EL (cell line): ENCODE measurements at regions not wholly inside any gene's neighbourhood (a gene's known extent, or its start where the extent isn't known, plus 50 kb on each side); places are given as distances from the start of the nearest gene placed in this dataset.

ENCODE experiments used
- DNase-seq: peaks from one replicate; pipeline ENCODE4 v3.0.0-alpha.2; 2016

DNA sequence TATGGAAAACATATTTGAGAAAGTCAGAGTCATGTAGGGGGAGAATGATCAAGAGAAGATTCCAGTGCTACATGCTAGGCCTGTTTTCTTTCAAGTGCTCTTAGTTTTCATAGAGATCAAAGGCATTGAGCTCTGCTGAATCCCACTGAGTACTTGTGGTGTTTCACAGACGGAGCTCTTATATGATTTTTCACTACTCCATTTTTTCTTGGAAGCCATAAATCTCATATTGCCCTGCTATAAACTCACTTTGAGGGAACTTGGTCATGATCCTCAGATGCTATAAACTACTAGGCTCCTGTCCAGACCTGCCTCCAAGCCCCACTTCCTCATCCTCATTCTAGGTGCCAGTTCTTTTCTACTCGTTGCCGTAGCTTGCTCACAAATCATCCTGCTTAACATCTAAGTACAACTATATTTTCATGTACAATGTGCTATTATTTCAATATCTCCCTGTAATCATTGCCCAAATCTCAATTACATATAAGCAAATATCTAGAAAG, 180.8 kb upstream of the CCDC179 start:
- DNase-seq, result no peak

DNA sequence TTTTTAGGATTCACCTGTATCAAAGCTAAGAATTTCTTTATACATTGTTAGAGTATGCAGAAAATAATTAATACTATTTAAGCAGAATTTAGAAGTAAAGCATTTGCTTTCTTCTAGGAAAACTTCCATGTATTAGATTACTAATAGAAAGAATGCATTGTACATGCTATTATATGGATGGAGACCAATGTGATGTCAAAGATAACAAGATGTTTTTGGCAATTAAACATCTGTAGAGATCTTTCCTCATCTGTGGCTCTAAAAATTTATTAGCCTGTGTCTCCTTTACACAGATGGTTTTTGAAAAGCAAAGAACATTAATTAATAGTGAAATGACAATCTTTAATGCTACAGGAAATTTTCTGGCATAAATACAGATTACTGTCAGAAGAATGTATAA, 198.4 kb upstream of the CCDC179 start:
- no peak for DNase-seq

DNA sequence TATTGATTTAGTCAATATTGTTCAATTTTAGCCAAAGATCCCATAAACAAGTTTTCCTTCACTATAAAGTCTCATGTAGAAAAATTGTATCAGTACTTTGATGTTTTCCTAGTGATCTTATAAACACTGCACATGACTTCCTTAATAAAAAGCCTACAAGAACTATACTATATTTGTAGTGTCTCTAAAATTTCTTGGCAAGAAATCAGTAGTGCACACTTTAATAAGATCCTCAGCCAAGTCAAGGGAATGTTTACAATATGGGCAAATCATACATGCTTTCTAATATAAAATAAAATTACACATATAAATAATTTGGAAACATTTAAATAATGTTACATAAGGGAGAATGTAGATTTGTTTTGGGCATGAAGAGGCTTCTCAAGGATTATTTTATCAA, 203.0 kb upstream of the CCDC179 start:
- DNase-seq, result no peak

DNA sequence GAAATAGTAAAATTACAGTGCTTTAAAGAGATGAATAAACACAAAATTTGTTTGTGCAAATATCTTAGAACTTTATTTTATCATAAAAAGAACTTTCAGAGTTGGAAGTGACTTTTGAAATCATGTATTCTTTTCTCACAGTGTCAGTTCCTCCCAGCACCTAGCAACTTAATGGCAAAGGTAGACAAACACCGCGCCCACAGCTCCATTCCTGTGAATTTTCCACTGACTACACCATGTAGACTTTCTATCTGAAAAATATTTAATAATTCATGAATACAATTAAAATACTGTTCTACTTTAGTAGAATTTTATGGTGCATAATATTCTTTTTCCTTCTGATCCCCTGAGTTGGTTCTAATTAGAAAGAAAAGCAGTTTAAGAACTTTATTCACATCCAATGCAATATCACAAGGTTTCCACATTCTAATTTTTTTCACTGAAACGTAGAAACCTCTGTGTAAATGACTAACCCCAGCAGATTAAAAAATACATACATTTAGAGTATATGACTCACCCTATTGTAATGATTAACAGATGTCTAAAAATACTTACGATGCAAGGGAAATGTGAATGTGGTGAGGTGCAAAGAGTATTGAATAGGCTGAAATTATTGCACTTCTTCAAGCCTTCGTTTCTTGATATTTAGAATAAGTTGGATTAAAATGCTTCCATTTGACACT, 218.2 kb upstream of the CCDC179 start:
- DNase-seq, result peak; percentile 66

DNA sequence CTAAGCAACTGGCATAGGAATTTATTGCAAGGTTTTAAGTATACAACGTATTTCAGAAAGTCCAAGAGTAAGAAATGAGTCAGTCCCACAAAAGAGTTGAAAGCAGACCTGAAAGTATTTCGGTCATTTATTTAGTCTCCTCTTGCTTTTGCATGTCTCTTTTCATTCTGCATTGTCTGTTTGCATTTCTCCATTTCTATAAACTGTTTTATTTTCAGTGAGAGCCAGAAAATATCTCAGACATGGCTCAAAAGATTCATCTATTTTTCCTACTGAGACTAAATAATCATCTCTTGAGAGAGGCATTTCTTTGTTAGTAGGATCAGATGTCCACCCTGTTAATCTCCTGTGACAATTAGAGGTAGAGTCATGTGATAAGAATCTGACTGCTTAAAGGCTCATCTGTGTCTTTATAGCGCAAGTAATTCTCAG, 219.1 kb upstream of the CCDC179 start:
- peak; percentile 51 for DNase-seq

DNA sequence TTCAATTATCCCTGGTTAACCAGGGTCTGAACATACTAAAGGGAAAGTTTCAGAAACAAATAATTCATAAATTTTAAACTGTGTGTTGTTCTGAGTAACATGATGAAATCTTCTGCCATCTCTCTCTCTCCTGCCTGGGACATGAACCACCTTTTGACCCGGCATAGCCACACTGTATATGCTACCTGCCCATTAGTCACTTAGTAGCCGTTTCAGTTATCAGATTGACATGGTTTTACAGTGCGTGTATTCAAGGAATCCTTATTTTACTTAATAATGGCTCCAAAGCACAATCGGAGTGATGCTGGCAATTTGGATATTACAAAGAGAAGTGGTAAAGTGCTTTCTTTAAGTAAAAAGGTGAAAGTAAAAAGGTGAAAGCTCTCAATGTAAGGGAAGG, 227.1 kb upstream of the CCDC179 start:
- DNase-seq, result no peak

DNA sequence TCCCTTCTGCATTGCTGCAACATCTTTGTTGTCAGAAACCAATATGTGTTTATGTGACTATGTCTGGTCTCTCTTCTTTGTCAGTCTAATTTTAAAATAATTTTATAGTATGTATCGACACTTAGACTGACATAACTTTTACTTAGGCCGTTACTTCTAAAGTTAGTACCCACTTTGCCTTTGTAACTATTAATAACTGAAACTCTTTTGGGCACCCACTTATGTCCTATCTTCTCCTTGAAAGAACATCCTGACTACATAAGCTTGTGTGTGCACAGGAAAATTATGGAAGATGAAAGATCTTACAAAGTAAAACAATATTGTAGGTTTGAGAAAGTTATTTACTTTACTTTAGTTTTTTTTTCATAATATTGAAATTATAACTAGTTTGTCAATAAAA, 230.4 kb upstream of the CCDC179 start:
- DNase-seq, result no peak

DNA sequence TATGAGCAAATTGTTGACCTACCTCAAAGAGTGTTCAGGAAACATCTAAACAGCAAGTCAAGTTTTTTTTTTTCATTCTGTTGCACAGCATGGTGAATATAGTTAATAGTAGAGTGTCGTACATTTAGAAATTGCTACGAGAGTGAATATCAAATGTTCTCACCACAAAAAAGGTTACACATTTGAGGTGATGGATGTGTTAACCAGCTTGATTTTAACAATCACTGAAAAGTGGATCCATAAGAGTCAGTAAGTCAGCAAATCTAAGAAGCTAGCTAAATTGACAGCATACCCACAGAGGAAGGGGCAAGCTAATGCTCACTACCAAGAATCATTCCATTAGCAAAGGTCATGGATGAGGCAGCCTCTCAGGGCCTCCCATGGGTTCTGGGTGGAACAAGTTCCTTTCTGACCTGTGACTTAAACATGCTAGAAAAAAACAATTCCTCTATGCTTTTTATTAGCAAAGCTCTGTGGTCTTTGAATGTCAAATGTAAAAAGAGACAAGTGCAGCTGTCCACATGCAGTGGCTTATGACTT, 235.4 kb upstream of the CCDC179 start:
- no peak for DNase-seq

DNA sequence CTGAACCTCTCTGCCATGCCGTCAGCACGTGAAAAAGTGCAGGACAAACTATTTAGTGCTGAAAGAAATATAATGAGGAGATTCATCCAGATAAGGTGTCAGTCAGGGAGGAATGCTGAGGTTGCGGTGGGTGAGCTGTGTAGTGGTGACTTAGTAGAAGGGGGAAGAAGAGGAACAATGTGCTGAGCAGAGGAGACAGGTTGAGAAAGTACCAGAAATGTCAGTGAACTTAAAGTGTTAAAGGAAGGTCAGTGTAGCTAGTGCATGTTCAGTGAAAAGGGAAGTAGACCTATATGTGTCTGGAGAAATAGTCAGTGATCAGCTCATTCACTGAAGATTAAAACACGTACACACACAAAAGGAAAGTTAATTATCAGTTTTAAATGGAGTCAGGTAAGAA, 237.6 kb upstream of the CCDC179 start:
- no peak for DNase-seq

DNA sequence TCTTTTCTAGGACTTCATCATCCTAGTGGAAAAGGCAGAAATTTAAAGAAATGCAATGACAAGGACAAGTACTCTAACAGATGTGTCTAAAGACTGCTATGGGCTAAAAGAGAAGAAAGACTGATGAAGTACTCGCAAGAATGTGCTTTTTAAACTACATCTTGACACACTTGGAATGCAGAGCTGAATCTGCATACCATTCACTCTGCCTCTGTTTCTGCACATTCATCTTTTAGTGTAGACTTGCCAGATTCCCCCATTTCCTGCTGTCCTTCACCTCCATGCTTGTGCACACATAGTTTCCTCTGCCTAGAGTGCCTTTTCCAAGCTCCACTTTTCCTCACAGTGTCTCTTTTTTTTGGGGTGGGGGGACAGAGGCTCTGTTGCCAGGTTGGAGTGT, 239.0 kb upstream of the CCDC179 start:
- peak; percentile 12 for DNase-seq

DNA sequence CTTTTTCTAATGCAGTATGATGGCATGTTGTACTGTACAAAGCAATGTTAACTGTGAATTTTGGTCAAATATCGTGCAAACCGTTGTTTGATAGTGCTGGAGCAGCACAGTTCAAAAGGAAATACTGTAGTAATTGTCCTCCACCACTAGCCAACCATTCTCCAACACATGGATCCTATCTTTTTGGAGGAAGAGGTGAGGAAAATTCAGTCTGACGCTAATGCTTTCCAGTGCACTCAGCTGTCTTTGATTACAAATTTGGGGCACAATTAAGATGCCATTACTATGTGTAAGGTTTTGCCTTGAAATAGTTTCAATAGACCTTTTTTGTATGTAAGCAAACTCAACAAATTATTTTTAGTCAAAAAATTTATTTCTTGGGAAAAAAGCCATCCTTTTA, 240.5 kb upstream of the CCDC179 start:
- no peak for DNase-seq

DNA sequence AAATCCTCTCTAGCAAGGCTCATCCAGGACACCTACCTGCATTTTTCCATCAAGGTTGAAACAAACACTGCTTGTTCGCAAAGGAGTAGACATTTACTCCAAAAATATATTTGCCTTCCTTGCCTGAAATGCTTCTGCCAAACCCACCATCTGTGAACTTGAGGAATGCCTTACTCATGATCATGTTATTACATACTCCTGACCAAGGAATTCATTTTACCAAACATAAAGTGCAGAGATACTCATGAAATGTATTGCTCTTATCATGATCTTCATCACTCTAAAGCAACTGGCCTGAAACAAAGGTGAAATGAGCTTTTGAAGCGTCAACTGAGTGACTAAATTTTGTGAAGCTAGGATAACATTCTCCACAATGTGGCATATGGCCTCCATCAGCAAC, 243.1 kb upstream of the CCDC179 start:
- DNase-seq, result peak; percentile 20

DNA sequence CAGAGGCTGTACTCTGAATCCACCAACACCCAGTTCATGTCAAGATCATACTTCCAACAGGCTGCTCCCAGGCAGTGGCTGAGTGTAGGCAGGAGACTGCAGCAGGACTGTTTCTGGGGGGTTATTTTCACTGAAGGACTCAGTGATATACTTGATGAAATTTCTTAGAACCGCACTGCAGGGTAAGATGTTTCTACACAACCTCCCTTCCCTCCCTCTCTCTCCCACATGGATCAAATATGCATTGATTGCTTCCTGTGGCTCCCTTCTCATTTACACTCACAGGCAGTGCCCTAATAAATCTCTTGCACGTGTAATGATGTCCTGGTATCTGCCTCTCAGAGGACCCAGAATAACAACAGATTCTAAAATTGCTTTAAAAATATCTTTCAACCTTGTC, 251.3 kb upstream of the CCDC179 start:
- DNase-seq, result no peak

DNA sequence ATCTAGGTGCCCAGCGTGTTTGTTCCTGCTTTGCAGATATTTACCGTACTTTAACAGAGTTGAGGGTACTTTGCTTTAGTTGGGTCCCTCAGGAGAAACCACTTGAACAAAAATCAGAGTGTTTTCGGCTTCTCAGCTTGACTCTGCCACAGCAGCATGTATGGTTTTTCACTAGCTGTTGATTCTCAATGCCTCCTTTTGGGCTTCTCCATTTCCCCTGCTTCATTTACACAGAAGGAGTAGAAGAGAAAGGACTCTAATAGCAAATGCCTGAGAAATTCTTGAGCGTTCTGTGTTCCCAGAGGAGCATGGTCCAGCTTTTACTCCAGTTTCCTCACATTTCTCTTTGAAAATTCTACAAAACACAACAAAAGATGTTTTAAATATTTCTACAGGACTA, 252.1 kb upstream of the CCDC179 start:
- DNase-seq, result no peak

DNA sequence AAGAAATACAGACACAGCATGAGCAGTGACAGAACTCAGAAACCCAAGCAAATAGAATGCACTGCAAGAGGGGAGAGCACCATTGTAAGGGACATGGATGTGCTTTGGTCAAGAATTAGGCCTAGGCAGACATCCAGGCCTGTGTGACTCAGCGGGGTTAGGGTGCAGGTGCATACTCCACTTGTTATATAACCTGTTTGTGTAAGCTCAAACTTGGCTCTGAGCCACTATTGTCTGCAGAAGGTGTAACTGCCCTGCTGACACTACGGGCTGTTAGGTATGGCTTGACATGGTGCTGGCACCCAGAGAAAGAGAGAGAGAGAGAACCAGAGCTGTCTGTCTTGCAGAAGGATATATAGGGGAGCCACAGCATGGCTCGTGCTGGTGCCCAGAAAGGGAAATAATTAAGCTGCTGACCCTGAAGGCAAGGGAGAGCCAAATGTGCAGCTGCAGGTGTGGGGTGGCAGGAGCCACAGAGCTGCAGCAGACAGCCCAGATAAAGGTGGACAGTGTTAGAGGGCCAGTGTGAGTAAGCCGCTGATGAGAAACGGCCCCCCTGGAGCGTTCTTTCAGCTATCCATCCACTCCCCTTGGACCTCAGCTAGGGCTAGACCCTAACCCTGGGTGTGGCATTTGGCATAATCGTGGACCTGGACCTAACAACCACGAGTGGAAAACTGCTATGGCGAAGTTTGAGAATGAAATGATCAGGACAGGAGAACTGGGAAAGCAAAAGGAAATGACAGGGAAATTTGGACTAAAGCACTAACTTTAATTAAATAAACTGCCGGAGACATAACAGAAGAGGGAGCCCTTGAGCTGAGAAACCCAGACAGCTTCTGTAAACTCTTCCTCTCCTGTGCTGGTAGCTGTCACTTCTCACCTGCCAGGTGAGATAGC, 253.0 kb upstream of the CCDC179 start:
- peak; percentile 56 for DNase-seq

DNA sequence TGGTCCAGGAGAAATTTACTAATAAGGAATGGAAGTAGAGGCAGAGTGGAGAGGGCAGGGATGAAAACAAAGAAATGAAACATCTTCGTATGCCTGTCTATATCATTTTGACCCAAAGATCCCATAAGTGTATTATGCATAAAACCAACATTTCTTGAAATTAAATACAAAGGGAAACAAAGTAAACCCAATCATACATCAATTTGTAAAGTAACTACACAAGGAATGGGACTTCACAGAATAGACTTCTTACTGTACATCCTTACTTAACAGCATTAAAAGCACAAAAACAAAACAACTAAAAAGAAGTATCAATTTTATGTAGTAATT, 253.6 kb upstream of the CCDC179 start:
- no peak for DNase-seq

DNA sequence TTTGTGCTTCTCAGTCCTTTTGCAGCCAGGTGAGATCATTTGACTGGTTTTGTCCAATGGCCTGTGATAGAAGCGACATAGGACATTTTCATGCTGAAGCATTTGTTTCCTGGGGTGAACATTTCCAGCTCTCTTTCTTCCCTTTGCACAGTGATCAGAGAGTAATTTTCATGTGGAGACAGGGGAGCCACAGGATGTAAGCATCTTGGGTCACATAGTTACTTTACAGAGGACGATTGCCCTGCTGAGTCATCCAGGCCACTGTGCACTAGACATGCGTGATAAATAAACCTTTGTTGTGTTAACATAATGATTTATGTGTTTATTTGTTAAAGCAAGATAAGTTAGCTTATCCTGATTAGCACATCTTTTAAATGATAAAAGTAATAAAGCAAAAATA, 263.5 kb upstream of the CCDC179 start:
- peak; percentile 61 for DNase-seq

DNA sequence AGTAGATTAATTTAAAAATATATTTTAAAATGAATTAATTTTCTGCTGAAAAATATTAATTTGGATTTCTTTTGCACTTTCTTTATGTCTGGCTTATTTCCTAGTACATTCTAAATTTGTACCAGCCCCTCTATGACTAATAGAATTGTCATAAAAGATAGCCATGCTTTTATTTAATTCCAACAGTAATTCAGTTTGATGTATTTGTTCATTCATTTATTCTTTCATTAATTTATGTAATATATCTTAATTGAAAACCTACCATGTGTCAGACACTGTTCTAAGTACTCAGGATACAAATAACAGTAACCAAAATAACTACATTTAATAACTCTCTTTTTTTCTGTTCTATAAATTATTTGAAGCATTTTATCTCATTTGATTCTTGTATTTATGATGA, 264.0 kb upstream of the CCDC179 start:
- no peak for DNase-seq

DNA sequence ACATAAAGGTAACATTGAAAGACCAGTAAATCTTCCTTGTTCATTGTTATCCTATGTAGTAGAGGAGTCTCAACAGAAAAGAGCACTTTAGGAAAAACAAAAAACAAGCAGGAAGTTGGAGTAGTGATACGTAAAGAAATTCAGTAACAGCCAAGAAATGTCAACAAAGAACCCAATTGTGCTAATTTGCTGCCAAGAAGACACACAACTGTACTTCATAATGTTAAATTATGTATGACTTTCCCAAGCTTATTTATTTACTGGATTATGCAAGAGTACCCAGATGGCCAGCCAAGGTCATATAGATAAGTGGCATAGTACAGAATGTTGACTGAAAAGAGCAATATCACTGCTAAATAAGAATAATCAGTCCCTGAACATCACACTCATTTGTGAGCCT, 264.7 kb upstream of the CCDC179 start:
- DNase-seq, result no peak

DNA sequence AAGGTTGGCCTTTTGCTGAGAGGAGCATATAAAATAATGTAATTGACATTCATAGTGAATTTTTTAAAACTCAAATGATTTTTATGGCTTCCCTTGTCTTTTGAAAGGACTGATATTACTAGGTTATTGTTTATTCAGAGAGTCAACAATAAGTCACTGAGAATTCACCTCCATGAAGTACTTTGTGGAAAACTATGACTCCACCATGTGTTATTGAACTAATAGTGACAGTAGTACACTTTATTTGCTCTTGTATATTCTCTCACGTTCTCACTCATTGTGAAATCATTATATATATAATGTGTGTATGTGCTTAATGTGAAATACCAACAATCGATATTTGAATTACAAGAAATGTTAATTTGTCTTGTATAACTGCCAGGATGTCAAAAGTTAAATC, 267.4 kb upstream of the CCDC179 start:
- no peak for DNase-seq

DNA sequence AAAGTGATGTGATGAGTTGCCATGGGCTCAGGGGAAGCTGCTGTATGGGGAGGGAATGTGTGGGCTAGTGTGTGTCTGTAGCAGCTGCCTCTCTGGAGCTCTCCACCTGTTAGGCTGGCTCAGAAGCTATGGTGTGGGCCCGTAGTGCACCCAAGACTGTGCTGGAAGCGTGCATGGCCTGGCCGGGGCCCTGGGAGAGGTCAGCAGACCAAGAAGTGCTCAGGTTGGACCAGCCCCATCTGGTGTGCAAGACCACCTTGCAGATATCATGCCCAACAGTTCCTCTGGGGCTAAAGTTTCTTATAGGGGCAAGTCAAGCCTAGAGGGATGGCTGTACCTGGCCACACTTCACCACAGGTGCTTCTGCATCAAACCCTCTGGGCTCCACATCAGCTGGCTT, 274.4 kb upstream of the CCDC179 start:
- DNase-seq, result no peak

DNA sequence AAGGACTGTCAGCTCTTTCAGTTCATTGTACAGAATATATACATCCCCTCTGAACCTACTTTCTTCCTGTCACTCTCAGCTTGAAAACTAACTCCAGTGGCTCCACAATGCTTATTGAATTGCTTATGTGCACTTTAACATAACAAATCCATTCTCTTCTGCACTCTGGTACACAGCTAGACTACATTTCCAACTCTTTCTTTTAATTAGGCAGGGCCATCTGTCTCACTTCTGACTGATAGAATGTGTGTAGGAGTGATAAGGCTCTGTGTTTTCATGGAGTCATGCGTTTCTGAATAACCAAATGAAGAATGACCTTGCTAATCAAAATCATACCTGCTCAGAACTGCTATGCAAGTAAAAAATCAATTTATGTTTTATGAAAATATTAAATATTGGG, 278.5 kb upstream of the CCDC179 start:
- no peak for DNase-seq

DNA sequence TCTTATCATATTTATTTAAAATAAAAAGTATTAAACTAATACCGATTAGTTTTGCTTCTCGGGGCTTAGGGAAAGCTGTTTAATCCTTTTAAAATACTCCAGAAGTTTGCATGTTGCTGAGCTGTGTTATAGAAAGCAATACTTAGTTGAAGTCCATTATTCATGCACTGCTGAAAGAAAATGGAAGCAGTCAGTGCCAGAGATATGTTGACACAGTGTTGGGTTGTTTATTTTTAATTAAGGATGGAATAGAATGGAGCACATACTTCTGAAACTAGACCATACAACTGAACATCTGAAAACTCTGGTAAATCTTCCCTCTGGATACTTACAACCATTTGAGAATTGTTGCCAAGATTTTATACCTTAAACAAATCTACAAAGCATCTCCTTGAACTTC, 282.7 kb upstream of the CCDC179 start:
- DNase-seq, result no peak

DNA sequence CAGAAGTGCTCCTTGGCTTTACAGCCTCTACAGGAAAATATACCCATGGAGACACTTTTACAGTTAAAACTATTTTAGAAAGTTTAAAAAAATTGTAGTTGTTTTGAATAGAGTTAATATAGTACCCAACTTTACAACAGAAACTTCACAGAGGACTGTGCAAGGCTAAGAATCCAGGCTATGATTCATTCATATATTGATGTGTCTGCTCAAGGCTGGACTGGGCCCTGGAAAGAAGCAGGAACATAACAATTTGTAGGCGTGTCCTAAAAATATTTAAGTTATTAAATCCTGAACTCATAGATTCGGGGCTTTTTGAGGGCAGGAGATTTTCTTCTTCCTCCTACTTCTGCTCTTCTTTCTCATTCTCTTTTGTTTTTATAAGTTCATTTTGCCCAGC, 291.5 kb upstream of the CCDC179 start:
- DNase-seq, result peak; percentile 1
